ENCODE measurements at regions not wholly inside any gene's neighbourhood (a gene's known extent, or its start where the extent isn't known, plus 50 kb on each side); places are given as distances from the start of the nearest gene placed in this dataset.

GRCh38 chr15:75131269-75131643 is 70.4 kb upstream of the C15orf39 start:
- no peak for DNase-seq

DNA sequence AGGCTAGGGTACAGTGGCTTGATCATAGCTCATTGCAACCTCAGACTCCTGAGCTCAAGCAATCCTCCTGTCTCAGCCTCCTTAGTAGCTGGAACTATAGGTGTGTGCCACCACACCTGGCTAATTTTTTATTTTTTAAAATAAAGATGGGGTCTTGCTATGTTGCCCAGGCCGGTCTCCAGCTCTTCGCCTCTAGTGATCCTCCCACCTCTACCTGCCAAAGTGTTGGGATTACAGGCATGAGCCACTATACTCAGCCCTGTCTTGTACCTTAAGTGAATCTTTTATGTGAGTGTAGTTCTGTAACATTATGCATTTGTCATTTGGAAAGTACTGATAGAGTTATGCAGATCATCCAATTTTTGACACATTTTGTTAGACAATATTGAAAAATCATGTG is 66.9 kb upstream of the C15orf39 start:
- DNase-seq: no peak

DNA sequence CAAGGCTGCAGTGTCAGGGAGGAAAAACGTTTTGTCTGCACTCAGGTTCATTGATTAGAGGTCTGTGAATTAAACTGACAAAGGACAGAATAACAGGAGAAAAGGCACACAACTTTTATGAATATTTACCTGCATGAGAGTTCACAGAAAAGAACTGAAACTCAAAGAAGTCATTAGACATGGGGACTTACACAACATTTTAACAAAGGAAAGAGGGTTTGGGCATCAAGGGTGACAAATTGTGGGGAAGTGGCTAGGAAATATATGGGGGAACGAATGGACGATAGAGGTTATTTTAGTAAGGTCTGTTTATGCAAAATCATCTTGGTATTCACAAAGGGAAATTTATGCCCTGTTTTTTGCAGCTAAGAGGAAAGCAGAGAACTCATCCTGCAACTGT is 65.6 kb upstream of the C15orf39 start:
- no peak for DNase-seq

DNA sequence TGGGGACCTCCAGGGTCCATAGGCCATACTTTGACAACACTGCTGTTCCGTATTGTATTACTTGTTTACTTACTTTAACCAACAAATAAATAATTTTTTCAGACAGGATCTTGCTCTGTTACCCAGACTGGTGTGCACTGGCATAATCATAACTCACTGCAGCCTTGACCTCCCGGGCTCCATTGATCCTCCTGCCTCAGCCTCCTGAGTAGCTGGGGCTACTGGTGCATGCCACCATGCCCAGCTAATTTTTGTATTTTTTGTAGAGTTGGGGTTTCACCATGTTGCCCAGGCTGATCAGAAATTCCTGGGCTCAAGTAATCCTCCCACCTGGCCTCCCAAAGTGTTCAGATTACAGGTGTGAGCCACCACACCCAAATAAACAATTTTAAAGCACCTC is 64.9 kb upstream of the C15orf39 start:
- no peak for DNase-seq

DNA sequence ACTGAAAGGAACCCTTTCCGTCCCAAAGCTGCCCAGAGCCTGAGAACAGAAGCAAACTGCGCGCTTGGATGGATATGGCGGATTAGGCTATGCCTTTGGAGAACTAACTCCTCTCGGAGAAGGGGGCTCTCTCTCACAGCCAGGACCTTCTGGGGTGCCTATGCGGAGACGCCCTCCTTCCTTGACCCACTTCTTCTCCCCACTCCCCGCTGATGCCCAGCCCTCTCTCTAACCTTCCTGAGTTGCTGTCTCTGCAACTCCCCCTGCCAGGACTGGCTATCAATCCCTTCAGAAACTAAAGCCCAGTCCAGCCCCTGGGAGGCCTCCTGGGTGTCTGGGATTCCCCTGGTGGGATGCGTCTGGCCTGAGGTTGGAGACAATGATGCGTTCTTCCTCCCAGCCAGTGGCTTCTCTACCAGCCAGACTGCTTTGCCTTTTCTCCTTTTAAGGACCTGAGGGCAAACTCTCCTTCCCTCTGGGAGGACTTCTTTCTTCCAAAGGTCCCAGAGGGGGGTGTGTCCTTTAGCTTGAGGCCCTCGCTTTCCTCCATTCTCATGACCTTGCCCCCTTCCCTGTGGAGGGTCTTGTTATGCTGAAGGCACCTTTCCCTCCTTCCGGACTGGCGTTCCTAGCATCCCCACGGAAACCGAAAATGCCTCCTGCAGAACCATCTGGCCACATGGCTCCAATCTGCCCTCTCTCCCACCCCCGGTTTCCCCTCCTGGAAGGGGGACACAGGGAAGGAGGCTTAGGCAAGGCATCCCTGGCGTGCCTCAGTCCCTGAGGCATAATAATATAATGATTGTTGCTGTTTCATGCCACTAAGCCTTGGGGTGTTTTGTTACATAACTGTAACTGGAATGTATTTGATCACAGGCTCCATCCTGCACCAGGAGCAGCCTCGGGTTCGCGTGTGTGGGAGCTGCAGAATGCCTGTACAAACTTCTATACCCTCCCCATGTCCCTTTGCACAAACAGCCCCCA is 63.4 kb upstream of the C15orf39 start:
- DNase-seq: peak in 2 of 58 donors; percentile 13 to 21

GRCh38 chr15:75140080-75140879 is 61.4 kb upstream of the C15orf39 start:
- no peak for DNase-seq

DNA sequence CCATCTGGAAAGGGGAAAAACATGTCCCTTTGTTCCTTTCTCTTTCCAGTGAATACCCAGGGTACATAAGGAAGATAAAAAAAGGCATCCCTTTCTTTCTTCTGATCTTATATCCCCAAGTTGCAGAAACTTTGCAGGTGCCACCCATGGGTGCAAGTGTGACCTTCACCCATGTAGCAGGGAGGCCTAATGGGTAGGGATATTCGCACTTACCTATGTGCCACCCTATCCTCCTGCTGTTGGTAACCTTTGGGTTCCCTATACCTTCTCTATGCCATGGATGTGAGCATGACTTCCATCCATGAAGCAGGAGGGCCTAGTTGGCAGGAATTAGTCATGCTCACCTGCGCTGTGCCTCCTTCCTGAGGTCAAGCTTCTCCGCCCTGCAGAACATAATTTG is 59.2 kb upstream of the C15orf39 start:
- DNase-seq: no peak

- no peak for DNase-seq
Measured at GRCh38 chr15:75143738-75144334, 57.8 kb upstream of the C15orf39 start.

DNA sequence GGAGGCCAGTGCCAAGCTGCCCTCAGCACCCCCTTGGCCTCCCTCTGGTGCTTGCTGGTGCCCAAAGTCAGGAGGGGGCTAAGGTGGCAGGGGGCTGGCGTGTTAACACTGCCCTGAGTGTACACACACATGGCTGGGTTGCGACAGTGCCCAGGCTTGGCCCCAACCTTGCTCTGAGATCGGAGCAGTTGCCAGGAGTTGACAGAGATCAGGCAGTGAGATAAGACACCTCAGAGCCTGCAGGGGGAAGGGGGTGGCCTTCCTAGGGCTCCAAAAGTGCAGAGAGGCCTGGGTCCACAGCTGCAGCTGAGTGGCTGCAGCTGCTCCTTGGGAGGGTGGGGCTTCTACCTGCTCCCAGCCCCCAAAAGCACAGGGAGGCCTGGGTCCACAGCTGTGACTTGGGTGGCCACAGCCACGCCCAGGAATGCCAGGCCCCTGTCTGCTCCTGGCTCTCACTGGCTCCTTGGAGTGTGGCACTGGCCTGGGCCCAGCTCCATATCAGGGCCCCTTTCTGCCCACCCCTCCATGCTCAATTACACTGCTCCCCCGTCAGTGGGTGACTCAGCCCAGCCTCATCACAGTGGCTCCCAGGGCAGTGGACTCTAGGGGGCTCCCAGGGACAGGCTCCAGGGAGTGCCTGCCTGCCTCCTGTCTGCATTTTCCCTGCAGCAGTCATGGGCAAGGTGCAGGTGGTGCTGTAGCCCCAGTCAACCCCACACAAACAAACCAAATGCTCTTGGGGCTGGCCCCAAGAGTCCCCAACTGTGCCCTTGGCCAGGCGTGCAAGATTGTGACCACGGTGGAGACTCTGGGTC is 56.4 kb upstream of the C15orf39 start:
- DNase-seq: no peak

DNA sequence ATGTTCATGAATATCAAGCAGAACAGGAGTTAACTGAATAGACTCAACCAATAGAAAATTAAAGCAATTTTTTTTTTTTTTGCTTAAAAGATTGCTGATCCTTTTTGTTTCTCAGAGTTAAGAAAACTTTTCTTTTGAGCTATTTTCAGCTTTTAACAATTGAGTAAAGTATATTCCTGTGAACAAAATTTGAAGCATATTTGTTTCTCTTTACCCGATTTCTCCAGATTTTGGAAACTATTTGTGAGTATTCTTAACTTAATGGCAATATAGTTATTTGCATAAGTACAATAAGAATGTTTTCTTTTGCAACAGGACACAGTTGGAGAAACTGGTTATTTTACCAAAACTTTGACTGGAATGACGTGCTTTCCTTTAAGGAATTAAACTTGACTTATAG is 53.4 kb upstream of the C15orf39 start:
- DNase-seq: no peak

GRCh38 chr15:75149867-75150709 is 51.6 kb upstream of the C15orf39 start:
- no peak for DNase-seq

DNA sequence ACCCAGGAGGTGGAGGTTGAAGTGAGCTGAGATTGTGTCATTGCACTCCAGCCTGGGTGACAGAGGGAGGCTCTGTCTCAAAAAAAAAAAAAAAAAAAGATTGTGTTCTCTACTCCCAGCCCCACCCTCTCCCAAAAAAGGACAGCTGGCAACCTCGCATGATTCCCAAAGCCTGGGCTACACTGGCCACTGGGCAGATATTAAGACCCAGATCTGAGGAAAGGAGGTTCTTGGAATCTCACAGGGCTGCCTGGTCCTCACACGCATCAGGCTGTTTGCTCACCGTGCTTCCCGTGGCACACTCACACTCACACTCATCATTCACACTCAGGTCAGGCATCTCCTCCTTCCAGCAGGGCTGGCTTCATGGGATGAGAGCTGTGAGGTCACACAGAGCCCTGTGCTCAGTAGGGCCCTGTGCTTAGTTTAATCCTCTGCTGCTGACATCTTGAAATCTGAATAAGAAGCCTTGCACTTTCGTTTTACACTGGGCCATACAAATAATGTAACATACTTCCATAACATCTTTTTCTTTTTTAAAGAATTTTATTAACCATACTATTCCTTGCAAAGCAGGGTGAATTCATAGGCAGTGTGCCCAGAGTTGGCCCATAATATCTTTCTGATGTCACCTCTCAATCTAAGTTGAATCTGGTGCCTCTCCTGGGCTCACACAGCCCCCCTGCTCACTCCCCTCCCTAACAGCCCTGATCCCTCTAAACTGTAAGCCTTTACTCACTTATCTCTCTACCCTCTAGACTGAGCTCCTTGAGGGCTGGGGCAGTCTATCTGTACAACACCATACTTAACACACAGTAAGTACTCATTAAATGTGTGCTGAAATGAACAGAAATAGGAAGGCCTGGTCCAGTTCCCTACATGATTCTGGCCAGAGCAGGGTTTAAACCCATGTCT is 50.2 kb upstream of the C15orf39 start:
- no peak for DNase-seq

Data from anterior cingulate cortex (tissue), 58 donors.